Fibroblast of peridontal ligament (primary cell): ENCODE measurements at regions not wholly inside any gene's neighbourhood (a gene's known extent, or its start where the extent isn't known, plus 50 kb on each side); places are given as distances from the start of the nearest gene placed in this dataset.

Experiments used
- DNase-seq: peaks from one replicate; pipeline ENCODE4 v3.0.0-alpha.2; 2010; ENCODE audit errors: extremely low read depth

DNA sequence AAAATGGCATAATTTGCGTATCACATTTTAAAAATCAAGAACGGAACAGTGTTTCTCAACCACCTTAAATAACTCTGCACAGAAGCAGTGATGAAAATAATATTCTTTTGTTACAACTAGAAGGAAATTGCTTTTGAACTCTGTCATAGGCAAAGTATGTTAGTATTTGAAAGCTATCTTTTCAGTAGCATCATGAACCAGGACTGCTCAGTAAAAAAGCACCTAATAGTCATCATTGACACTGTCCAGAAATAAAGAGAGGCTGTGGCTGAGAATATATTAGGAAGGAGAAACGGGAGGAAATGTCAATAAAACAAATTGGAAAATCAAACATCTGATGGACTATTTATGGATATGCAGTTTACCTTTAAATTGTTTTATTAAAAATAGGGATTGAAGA is 237.2 kb upstream of the AKR1E2 start:
- no peak for DNase-seq

GRCh38 chr10:4587466-4587865 is 238.5 kb upstream of the AKR1E2 start:
- DNase-seq: no peak

GRCh38 chr10:4586776-4587175 is 239.2 kb upstream of the AKR1E2 start:
- DNase-seq: peak; percentile 65

GRCh38 chr10:4581929-4582328 is 244.1 kb upstream of the AKR1E2 start:
- no peak for DNase-seq

- no peak for DNase-seq
Measured at GRCh38 chr10:4579844-4580243, 246.2 kb upstream of the AKR1E2 start.

DNA sequence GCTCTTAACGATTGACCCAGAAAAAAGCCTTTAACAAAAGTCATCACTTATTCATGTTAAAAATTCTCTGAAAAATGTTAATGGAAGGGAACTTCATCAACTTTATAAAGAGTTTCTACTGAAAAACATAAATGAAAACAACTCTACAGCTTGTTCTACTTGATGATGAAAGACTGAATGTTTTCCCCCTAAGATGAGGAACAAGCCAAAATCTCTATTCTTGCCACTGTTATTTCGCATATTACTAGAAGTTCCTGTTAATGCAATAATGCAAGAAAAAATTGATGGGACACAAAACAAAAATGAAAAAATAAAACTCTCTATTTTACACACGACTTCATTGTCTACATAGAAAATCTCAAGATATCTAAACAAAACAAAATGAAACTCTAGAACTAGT is 249.8 kb upstream of the AKR1E2 start:
- DNase-seq: no peak

DNA sequence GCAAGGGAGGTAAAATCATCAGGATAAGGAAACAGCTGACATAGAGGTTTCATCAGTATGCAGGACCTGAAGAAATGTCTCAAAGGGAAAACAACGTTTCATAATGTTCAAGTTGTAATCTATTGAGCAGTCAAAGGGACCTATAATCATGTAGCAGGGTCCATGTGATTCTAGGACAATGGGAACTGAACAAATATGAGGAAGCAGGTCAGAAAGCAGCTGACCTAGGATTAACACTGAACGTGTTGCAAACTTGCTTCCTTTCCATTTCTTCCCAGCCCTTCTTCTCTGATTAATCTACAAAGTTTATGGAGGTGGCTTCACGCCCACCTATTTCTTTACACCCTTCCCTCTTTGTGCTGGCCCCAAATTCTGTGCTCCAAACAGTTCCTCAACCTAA is 256.9 kb upstream of the AKR1E2 start:
- no peak for DNase-seq

- DNase-seq: no peak
Measured at GRCh38 chr10:4568731-4569130, 257.3 kb upstream of the AKR1E2 start.

GRCh38 chr10:4568086-4568485 is 257.9 kb upstream of the AKR1E2 start:
- peak; percentile 18 for DNase-seq

GRCh38 chr10:4567637-4568036 is 258.4 kb upstream of the AKR1E2 start:
- DNase-seq: no peak

GRCh38 chr10:4566011-4566410 is 260.0 kb upstream of the AKR1E2 start:
- no peak for DNase-seq

DNA sequence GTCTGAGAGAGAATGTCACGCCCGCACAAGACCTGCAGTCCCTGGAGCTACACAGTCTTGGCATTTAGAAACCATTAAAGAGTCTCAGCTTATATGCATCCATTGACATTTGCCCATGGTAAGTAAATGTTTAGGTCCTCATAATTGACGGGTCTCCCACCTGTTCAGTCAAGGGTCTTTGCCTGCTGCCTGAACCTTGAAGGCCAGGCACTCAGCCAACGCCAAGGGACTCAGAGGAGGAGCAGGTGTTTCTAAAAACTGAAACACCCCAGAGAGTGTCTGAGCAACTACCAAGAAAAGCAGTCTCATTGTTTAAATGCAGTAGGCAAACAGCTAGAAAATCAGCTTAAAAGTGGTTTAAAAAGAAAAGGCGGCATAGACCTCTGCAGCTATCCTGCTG is 264.7 kb upstream of the AKR1E2 start:
- no peak for DNase-seq

GRCh38 chr10:4557469-4557868 is 268.5 kb upstream of the AKR1E2 start:
- DNase-seq: no peak

DNA sequence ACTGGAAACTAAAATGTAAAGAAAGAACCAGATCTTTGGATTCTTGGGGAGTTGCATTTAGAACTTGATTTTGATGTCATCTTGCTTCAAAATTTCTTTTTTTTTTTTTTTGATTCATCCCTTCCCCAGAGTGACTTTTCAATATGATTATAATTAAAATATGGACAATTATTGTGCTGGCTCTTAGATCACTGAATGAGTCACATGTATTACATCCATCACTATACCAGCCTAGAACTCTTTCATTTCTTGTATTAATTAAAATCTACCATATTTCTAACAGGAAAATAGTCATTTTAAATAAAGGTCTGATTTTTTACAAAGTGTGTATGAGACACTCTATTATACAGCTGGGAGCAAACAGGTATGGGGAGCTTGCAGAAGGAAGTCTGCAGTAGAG is 269.5 kb upstream of the AKR1E2 start:
- peak; percentile 17 for DNase-seq

GRCh38 chr10:4555920-4556319 is 270.1 kb upstream of the AKR1E2 start:
- no peak for DNase-seq

DNA sequence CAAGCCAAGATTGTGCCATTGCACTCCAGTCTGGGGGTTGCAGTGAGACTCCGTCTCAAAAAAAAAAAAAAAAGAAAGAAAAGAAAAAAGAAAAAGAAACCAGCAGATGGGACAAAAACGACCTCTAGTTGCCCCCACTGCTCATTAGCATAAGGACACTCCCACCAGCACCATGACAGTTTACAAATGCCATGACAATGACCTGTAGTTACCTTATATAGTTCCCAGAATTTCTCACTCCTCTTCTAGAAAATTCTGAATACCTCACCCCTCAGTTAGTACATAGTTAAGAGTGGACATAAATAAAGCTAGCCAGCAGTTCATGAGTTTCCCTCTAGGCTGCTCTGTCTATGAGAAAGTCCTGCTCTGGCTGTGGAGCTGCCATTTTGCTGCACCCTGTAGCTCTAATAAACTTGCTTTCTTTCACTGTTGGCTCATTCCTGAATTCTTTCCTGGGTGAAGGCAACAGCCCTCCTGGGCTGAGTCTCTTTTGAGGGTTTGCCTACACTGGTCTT is 276.8 kb upstream of the AKR1E2 start:
- DNase-seq: no peak

DNA sequence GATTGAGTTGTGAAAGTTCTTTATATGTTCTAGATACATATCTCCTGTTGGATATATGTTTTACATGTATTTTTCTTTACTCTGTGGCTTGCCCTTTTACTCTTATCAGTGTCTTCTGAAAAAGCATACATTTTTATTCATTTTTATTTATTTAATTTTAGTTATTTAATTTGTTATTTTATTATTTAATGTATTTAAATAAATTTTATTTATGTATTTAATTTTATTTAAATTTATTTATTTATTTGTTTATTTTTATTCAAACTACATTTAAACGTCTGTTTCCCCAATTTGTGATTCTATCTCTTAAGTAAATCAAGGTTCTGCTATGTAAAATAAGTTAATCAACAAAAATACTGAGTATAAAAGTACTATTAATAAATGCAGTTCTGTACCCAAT is 279.1 kb upstream of the AKR1E2 start:
- DNase-seq: no peak

GRCh38 chr10:4546500-4546899 is 279.5 kb upstream of the AKR1E2 start:
- DNase-seq: peak; percentile 51

DNA sequence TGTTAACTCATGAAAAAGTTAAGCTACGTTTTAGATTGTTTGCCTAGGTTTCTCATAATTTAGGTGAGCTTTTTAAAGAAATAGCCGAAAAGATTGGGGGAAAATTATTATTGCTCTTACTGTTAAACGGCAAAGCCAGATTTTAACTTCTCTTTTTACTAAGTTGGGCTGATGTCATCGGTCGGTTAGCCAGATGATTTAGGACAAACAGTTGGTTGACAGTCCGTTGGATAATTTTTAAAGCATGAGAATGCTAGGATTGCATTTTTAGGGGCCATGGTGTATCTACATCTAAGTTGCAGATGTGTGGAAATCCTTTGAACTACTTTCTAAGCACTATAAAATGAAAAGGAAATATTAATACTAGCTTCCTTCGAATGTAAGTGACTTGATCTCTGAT is 280.9 kb upstream of the AKR1E2 start:
- DNase-seq: no peak

- no peak for DNase-seq
Measured at GRCh38 chr10:4543938-4544533, 282.0 kb upstream of the AKR1E2 start.

DNA sequence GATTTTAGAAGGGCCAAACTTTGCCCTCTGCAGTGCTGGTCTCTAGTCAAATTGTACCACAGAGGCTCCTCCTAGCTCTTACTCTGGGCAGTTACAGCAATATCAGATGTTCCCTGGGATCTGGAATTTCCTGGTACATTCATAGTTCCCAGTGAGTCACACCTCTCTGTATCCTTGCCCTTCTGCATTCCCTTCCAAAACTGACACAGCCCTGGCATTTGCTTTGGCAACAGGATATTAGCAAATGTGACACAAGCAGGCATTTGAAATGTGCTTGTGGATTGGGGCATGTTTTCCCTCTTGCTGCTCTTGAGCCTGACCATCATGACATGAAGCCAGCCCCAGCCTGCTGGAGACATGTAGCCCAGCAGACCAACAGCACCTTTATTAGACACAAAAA is 284.7 kb upstream of the AKR1E2 start:
- peak; percentile 94 for DNase-seq

DNA sequence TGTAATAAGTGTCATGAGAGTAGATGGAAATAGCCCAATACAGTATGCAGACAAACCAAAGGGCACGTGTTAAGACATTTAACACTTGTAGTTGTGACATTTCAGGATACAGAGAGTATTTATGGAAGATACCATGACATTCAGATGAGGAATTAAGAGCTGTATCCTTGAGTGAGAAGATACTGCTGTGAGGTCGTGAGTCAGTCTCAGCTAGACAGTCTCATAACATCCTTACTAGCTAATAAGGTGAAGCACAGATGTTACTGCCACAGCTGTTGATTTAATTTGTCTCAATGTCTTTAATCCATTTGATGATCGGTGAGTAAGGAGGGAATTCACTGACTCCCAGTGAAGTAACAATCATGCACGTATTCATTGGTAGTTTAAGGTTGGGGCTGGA is 288.0 kb upstream of the AKR1E2 start:
- DNase-seq: no peak

- DNase-seq: no peak
Measured at GRCh38 chr10:4535521-4535920, 290.5 kb upstream of the AKR1E2 start.

GRCh38 chr10:4533621-4534020 is 292.4 kb upstream of the AKR1E2 start:
- DNase-seq: peak; percentile 44
